ENCODE measurements at regions not wholly inside any gene's neighbourhood (a gene's known extent, or its start where the extent isn't known, plus 50 kb on each side); places are given as distances from the start of the nearest gene placed in this dataset.

DNA sequence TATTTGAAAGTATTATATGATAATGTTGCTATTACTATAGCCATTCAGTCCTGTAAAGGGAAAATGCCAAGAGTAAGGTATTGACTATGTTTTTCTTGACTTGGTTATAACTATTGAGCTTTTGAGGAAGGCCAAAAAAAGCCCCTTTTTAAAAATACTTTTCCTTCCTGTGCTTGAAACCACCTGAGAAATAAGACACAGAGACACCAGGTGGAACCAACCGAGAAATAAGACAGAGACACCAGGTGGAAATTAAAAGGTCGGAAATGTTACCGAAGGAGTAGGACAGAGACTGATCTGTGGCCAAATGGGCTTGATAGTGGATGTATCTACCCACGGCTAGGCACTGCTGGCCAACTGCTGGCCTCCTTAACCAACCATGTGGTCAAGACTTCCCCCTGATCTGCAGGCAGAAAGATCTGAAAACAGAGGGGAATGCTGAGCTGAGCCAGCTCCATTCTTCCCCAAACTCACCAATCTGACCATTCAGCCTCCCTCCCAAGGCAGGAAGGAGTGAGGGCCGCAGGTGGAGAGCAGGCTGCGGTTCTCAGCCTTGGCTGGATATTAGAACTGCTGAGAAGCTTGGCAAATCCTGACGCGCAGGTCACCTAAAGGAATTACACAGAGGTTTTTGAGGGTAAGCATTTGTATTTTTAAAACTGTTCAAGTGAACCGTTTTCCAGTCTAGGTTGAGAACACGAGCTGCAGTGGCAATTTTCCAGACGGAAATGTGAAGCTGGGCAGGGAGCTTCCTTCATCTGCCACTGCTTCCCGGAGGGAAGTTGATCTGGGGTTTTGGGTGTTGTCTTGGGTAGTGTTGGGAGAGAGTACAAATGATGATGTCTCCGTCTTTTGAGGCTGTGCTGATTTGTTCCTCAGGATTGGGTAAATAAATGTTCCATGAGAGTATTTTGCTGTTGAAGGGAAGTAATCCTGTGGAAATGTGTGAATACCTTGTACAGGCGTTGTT lies 121.7 kb upstream of the EXOC2 start:
- WGBS (ENCODE audit: low lambda C conversion rate) = 19% methylated on average over 13 of the region's 14 CpGs
- no peaks in the 10 kb centered on the region for H3K9me3 ChIP-seq
- CTCF ChIA-PET = interaction anchor here (0.9 to 1.4 kb wide), 3 partner anchors 18 to 503 kb away, joined by 3 read pairs; no protein-coding TSS in a partner anchor

More for the DNA sequence above, 121.7 kb upstream of the EXOC2 start:
- POLR2A ChIA-PET = no interaction called here
- no peaks in the 10 kb centered on the region for H4K20me1 ChIP-seq (ENCODE audit: insufficient read depth)
- no peaks in the 10 kb centered on the region for H3K4me1 ChIP-seq (ENCODE audit: control insufficient read depth in 1 of 2, insufficient read depth in 2 of 2, low read depth in 1 of 2, low read length in 1 of 2)
- H3K4me2 ChIP-seq = no peak overlapping the region
- TF ChIP-seq RFX5 (IDR thresholded peaks at IDR 0.05; ENCODE audit: low read length) = no peak
- TF ChIP-seq, protein P1, sequence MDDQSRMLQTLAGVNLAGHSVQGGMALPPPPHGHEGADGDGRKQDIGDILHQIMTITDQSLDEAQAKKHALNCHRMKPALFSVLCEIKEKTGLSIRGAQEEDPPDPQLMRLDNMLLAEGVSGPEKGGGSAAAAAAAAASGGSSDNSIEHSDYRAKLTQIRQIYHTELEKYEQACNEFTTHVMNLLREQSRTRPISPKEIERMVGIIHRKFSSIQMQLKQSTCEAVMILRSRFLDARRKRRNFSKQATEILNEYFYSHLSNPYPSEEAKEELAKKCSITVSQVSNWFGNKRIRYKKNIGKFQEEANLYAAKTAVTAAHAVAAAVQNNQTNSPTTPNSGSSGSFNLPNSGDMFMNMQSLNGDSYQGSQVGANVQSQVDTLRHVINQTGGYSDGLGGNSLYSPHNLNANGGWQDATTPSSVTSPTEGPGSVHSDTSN (IDR thresholded peaks at IDR 0.05) = no peak
- TF ChIP-seq, protein P2, sequence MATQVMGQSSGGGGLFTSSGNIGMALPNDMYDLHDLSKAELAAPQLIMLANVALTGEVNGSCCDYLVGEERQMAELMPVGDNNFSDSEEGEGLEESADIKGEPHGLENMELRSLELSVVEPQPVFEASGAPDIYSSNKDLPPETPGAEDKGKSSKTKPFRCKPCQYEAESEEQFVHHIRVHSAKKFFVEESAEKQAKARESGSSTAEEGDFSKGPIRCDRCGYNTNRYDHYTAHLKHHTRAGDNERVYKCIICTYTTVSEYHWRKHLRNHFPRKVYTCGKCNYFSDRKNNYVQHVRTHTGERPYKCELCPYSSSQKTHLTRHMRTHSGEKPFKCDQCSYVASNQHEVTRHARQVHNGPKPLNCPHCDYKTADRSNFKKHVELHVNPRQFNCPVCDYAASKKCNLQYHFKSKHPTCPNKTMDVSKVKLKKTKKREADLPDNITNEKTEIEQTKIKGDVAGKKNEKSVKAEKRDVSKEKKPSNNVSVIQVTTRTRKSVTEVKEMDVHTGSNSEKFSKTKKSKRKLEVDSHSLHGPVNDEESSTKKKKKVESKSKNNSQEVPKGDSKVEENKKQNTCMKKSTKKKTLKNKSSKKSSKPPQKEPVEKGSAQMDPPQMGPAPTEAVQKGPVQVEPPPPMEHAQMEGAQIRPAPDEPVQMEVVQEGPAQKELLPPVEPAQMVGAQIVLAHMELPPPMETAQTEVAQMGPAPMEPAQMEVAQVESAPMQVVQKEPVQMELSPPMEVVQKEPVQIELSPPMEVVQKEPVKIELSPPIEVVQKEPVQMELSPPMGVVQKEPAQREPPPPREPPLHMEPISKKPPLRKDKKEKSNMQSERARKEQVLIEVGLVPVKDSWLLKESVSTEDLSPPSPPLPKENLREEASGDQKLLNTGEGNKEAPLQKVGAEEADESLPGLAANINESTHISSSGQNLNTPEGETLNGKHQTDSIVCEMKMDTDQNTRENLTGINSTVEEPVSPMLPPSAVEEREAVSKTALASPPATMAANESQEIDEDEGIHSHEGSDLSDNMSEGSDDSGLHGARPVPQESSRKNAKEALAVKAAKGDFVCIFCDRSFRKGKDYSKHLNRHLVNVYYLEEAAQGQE (IDR thresholded peaks at IDR 0.05; ENCODE audit: low read depth, low read length) = no peak
- TF ChIP-seq, protein P3, sequence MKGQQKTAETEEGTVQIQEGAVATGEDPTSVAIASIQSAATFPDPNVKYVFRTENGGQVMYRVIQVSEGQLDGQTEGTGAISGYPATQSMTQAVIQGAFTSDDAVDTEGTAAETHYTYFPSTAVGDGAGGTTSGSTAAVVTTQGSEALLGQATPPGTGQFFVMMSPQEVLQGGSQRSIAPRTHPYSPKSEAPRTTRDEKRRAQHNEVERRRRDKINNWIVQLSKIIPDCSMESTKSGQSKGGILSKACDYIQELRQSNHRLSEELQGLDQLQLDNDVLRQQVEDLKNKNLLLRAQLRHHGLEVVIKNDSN (IDR thresholded peaks at IDR 0.05; ENCODE audit: borderline replicate concordance, low read depth) = no peak
- TF ChIP-seq, protein P4, sequence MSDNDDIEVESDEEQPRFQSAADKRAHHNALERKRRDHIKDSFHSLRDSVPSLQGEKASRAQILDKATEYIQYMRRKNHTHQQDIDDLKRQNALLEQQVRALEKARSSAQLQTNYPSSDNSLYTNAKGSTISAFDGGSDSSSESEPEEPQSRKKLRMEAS (IDR thresholded peaks at IDR 0.05; ENCODE audit: low read depth) = no peak
- no peak for TF ChIP-seq JUND (IDR thresholded peaks at IDR 0.05)
- no peak for TF ChIP-seq YY1 (IDR thresholded peaks at IDR 0.05; ENCODE audit: low read depth)
- TF ChIP-seq CHD2 (IDR thresholded peaks at IDR 0.05; ENCODE audit: low read length, partially characterized antibody) = no peak
- no peak for TF ChIP-seq TEAD4 (IDR thresholded peaks at IDR 0.05; ENCODE audit: borderline replicate concordance, insufficient read depth)
- TF ChIP-seq TCF12 (IDR thresholded peaks at IDR 0.05) = no peak
- no peak for TF ChIP-seq GABPA (IDR thresholded peaks at IDR 0.05; ENCODE audit: low read depth)
- TF ChIP-seq RCOR1 (IDR thresholded peaks at IDR 0.05; ENCODE audit: low read length) = no peak
- no peak for TF ChIP-seq NFIC (IDR thresholded peaks at IDR 0.05; ENCODE audit: borderline replicate concordance)
- TF ChIP-seq RAD21 (IDR thresholded peaks at IDR 0.05; ENCODE audit: low read length) = no peak
- no peak for TF ChIP-seq TAF1 (IDR thresholded peaks at IDR 0.05; ENCODE audit: borderline replicate concordance, low read depth, low read length)
- peaks cover 14% of the 10 kb centered on the region; the same call in 1 of the 2 replicates for H3K27me3 ChIP-seq (ENCODE audit: insufficient read depth)
- no peak for DNase-seq
- no peak overlapping the region for H3K9ac ChIP-seq
- H3K27ac ChIP-seq (ENCODE audit: low read depth in 2 of 2, low read length in 1 of 2) = no peak overlapping the region
- H2AFZ ChIP-seq (ENCODE audit: low read depth) = no peak overlapping the region
- H3K4me3 ChIP-seq (ENCODE audit: low read depth in 2 of 2, low read length in 1 of 2) = no peak overlapping the region
- H3F3A ChIP-seq (replicated peaks; ENCODE audit: insufficient read depth) = no peaks in the 10 kb centered on the region
- H3K9me2 ChIP-seq = no peaks in the 10 kb centered on the region
- H3K79me2 ChIP-seq (ENCODE audit: insufficient read depth) = no peaks in the 10 kb centered on the region
- H3K36me3 ChIP-seq (replicated peaks in 1 of 2; ENCODE audit: control insufficient read depth in 1 of 2, insufficient read depth in 2 of 2, low read length in 1 of 2) = no peaks in the 10 kb centered on the region

Data from SK-N-SH (cell line).